GM12878 (cell line): ENCODE measurements at regions not wholly inside any gene's neighbourhood (a gene's known extent, or its start where the extent isn't known, plus 50 kb on each side); places are given as distances from the start of the nearest gene placed in this dataset.

Source experiments
- ATAC-seq: fragments of 200-7000 bp; cut with Tn5 transposase; 3 replicates; pipeline ENCODE4 v1.9.1; 2020; ENCODE audit warnings: mild to moderate bottlenecking, moderate library complexity
- BruUV-seq: library from RNA; stranded (reverse); fragments of 400-500 nt; replicated peaks from 2 replicates; lab custom pipeline; 2021; lab: Mats Ljungman, UMichigan
- CTCF ChIA-PET: fragments of 300-600 bp; sonication (Branson Sonifier 250); formaldehyde crosslinking; extraction: SDS; loops from one replicate; lab custom pipeline; 2021; ENCODE audit warnings: inconsistent platforms; lab: Yijun Ruan, JAX
- POLR2A ChIA-PET: fragments of 350-600 bp; formaldehyde crosslinking; extraction: SDS; loops from one replicate; lab custom pipeline; 2021; ENCODE audit warnings: inconsistent platforms; lab: Charles Lee
- RAD21 ChIA-PET: fragments of 300-600 bp; sonication (Branson Sonifier 250); formaldehyde crosslinking; loops from one replicate; lab custom pipeline; 2023; ENCODE audit warnings: antibody characterized with exemption; ENCODE audit not compliant: unreplicated experiment; lab: Charles Lee
- SMC1A ChIA-PET: fragments of 300-600 bp; sonication (Branson Sonifier 250); formaldehyde crosslinking; loops from one replicate; lab custom pipeline; 2023; ENCODE audit not compliant: unreplicated experiment, uncharacterized antibody; lab: Charles Lee
- DNase-seq: peaks from one replicate; pipeline ENCODE4 v3.0.0-alpha.2; 2011; ENCODE audit warnings: low read depth, low spot score
- FAIRE-seq: peaks from 3 replicates; lab custom pipeline; 2011; peaks lifted over from hg19 to GRCh38; lab: Jason Lieb, UNC
- H2AFZ ChIP-seq: 2 replicates; pipeline ENCODE4 v1.6.0; 2011; ENCODE audit warnings: low read depth, low read length, control low read depth; ENCODE audit not compliant: control insufficient read depth
- H3K27ac ChIP-seq: 2 replicates; pipeline ENCODE4 v1.5.1; 2011; ENCODE audit warnings: control low read depth; ENCODE audit not compliant: control insufficient read depth, insufficient read depth
- H3K27me3 ChIP-seq, 2 experiments: replicated peaks in 1 of 2; 2 replicates each; pipeline versions ENCODE4 v1.6.0 to v1.6.1; 2011; ENCODE audit warnings: low read length in 1 of 2; ENCODE audit not compliant: control insufficient read depth in 2 of 2, insufficient read depth in 2 of 2
- H3K36me3 ChIP-seq, 2 experiments: 2 replicates each; pipeline ENCODE4 v1.5.1; 2011; ENCODE audit warnings: low read length in 1 of 2; ENCODE audit not compliant: control insufficient read depth in 2 of 2, insufficient read depth in 2 of 2
- H3K4me1 ChIP-seq: 2 replicates; pipeline ENCODE4 v1.6.1; 2011; ENCODE audit warnings: mild to moderate bottlenecking, low read length, moderate library complexity, mixed read lengths; ENCODE audit not compliant: control insufficient read depth, insufficient read depth
- H3K4me2 ChIP-seq: 2 replicates; pipeline ENCODE4 v1.6.0; 2011; ENCODE audit warnings: control low read depth; ENCODE audit not compliant: control insufficient read depth, insufficient read depth
- H3K4me3 ChIP-seq: fragments of 200-600 bp; sonication (generic); 2 replicates; pipeline ENCODE4 v1.5.1; 2016
- H3K79me2 ChIP-seq: 2 replicates; pipeline ENCODE4 v1.6.0; 2011; ENCODE audit warnings: low read length; ENCODE audit not compliant: control insufficient read depth, insufficient read depth
- H3K9ac ChIP-seq: 2 replicates; pipeline ENCODE4 v1.8.0; 2011; ENCODE audit warnings: low read length, control low read depth, mixed read lengths; ENCODE audit not compliant: control insufficient read depth, insufficient read depth
- H3K9me3 ChIP-seq: replicated peaks from 3 replicates; pipeline ENCODE4 v1.5.1; 2011; ENCODE audit warnings: mild to moderate bottlenecking, low read length; ENCODE audit not compliant: control insufficient read depth, insufficient read depth
- H4K20me1 ChIP-seq: 2 replicates; pipeline ENCODE4 v1.6.0; 2011; ENCODE audit not compliant: control insufficient read depth, insufficient read depth
- CHD4 ChIP-seq: fragments of 200-600 bp; sonication (generic); IDR thresholded peaks from 2 replicates; pipeline ENCODE4 v1.6.1; 2016; ENCODE audit warnings: mild to moderate bottlenecking
- WRNIP1 ChIP-seq: IDR thresholded peaks from 2 replicates; pipeline ENCODE4 v1.6.1; 2011; ENCODE audit warnings: low read depth, low read length, improper control_type of control experiment, borderline replicate concordance
- WGBS: methylation state at CpG from one replicate; pipeline ENCODE4 v1.1.6; 2016; ENCODE audit warnings: low lambda C conversion rate; ENCODE audit not compliant: insufficient replicate concordance, insufficient coverage; ENCODE audit errors: missing lambda C conversion rate; 5-methylcytosine and 5-hydroxymethylcytosine counted together
- in situ Hi-C: fragments of 300-500 bp; cut with MboI; formaldehyde crosslinking; loops from 9 replicates; pipeline ENCODE4 v1.14.3; 2018; ENCODE audit warnings: mixed read lengths
- intact Hi-C: fragments of 100-400 bp; cut with micrococcal nuclease; formaldehyde crosslinking; loops from one replicate; pipeline ENCODE4 v1.14.2; 2022; ENCODE audit not compliant: unreplicated experiment
- TF ChIP-seq, protein P1 (sequence below): IDR thresholded peaks from 2 replicates; pipeline ENCODE4 v1.6.1; 2011; ENCODE audit warnings: borderline replicate concordance, low read depth, mild to moderate bottlenecking, moderate library complexity, mixed read lengths, low read length; ENCODE audit not compliant: insufficient read depth; ENCODE audit errors: extremely low read length
- TF ChIP-seq, protein P2 (sequence below): IDR thresholded peaks from 2 replicates; pipeline ENCODE4 v1.6.1; 2012; ENCODE audit warnings: low read depth, low read length, improper control_type of control experiment
- TF ChIP-seq, protein P3 (sequence below): IDR thresholded peaks from 2 replicates; pipeline ENCODE4 v1.6.1; 2011; ENCODE audit warnings: low read depth, low read length, improper control_type of control experiment, borderline replicate concordance

DNA sequence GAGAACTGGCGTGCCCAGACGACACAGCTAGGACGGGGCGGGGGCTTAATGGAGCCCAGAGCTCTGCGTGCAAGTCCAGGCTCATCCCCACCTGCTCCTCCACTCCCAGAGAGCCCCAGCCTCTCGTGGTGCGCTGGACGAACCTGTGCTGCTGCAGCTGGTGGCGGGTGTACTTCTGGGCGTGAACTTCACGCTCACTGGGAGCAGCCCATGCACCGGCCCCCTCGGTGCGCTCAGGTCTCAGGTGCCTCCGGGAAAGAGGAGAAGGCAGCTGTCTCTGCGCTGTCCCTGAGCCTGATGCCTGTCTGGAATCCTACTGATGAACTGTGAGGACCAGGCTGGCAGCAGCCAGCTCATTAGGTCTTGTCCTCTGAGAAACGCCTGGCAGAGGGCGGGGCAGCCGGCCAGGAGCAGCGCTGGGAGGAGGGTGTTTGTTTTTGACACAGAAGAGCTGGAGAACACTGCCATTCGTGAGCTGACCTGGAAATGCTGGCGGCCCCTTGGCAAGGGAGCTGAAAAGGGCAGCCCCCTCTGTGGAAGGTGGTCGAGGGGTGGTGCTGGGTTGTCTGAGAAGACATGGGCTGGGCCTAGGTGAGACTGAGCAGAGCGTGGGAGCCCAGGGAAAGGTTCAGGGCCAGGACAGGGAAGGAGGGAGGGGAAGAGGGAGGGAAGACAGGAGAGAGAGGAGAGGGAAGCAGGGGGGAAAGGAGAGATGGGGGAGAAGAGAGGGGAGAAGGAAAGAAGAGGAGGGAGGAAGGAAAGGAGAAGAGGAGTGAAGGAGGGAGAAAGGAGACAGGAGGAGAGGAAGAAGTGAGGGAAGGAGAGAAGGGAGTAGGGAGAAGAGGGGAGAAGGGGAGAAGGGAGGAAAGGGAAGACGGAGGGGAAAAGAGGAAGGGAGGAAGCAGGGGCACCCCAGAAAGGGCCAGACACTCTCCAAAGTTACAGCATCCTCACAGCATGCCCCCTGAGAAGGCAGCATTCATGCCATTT is 53.5 kb upstream of the TNS3 start:
- H3K9me3 ChIP-seq = no peaks in the 10 kb centered on the region
- ATAC-seq = no peak
- RAD21 ChIA-PET = no interaction called here
- no peak overlapping the region for H3K4me2 ChIP-seq
- CTCF ChIA-PET = no interaction called here
- in situ Hi-C loops (no loop called here), intact Hi-C loops (no loop called here)
- H3K27me3 ChIP-seq = peaks cover 0 to 1% of the 10 kb centered on the region in 2 experiments; a peak in 1 of 4 replicates
- TF ChIP-seq, protein P1, sequence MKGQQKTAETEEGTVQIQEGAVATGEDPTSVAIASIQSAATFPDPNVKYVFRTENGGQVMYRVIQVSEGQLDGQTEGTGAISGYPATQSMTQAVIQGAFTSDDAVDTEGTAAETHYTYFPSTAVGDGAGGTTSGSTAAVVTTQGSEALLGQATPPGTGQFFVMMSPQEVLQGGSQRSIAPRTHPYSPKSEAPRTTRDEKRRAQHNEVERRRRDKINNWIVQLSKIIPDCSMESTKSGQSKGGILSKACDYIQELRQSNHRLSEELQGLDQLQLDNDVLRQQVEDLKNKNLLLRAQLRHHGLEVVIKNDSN = no peak
- TF ChIP-seq, protein P2, sequence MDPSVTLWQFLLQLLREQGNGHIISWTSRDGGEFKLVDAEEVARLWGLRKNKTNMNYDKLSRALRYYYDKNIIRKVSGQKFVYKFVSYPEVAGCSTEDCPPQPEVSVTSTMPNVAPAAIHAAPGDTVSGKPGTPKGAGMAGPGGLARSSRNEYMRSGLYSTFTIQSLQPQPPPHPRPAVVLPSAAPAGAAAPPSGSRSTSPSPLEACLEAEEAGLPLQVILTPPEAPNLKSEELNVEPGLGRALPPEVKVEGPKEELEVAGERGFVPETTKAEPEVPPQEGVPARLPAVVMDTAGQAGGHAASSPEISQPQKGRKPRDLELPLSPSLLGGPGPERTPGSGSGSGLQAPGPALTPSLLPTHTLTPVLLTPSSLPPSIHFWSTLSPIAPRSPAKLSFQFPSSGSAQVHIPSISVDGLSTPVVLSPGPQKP = no peak
- TF ChIP-seq, protein P3, sequence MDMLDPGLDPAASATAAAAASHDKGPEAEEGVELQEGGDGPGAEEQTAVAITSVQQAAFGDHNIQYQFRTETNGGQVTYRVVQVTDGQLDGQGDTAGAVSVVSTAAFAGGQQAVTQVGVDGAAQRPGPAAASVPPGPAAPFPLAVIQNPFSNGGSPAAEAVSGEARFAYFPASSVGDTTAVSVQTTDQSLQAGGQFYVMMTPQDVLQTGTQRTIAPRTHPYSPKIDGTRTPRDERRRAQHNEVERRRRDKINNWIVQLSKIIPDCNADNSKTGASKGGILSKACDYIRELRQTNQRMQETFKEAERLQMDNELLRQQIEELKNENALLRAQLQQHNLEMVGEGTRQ = no peak
- TF ChIP-seq WRNIP1 = no peak
- TF ChIP-seq CHD4 = no peak
- SMC1A ChIA-PET = no interaction called here
- H3K4me3 ChIP-seq = no peak overlapping the region
- POLR2A ChIA-PET = no interaction called here
- no peak overlapping the region for H3K9ac ChIP-seq
- BruUV-seq = no TSS peak
- no peak for FAIRE-seq
- H3K36me3 ChIP-seq = no peaks in the 10 kb centered on the region
- no peak overlapping the region for H3K27ac ChIP-seq
- H3K79me2 ChIP-seq = no peaks in the 10 kb centered on the region
- no peaks in the 10 kb centered on the region for H3K4me1 ChIP-seq
- H2AFZ ChIP-seq = no peak overlapping the region
- no peak for DNase-seq
- no peaks in the 10 kb centered on the region for H4K20me1 ChIP-seq
- 49% methylated on average over 23 of the region's 25 CpGs for WGBS
